22Rv1 (cell line): ENCODE measurements at regions not wholly inside any gene's neighbourhood (a gene's known extent, or its start where the extent isn't known, plus 50 kb on each side); places are given as distances from the start of the nearest gene placed in this dataset.

Experiments
- CTCF ChIP-seq: fragments of 450-650 bp; IDR thresholded peaks from 2 replicates; pipeline ENCODE4 v1.5.1; 2017; ENCODE audit warnings: mild to moderate bottlenecking
- ZFX ChIP-seq: fragments of 450-650 bp; IDR thresholded peaks from 2 replicates; pipeline ENCODE4 v1.6.1; 2017; ENCODE audit warnings: antibody characterized with exemption, borderline replicate concordance

DNA sequence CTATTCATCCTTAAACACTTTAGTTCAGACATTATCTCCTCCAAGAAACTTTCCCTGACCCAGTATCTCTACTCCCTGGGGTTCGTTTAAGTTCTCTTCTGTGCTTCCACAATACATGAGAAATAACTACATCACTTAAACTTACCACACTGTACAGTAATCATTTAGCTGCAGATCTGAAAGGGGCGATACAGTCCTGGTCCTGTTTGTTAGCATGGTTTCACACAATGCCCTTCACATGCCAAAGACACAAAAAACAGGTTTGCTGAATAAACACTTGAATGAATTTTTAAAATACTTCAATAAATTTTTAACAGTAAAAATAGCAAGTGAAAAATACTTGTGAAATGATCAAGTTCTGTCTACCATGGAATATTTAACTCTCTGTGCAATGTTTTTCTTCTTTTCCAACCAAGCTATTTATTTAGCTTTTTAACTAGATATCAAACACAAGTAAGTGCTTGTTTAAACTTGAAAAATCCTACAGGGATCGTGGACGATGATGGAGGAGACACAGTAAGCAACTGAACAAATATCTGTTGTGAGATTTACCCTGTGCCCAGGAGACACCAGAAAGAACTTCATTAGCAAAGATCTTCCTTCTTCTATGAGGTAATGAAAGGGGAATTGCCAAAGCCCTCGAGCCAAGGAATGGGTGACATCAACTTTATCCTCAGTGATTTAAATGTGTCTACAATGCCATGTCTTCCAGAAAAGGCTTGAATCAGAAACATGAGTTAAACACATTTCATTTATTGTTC lies 255.6 kb upstream of the GRIP1 start:
- TF ChIP-seq CTCF: no peak
- TF ChIP-seq ZFX: no peak
